ENCODE measurements at regions not wholly inside any gene's neighbourhood (a gene's known extent, or its start where the extent isn't known, plus 50 kb on each side); places are given as distances from the start of the nearest gene placed in this dataset.

DNA sequence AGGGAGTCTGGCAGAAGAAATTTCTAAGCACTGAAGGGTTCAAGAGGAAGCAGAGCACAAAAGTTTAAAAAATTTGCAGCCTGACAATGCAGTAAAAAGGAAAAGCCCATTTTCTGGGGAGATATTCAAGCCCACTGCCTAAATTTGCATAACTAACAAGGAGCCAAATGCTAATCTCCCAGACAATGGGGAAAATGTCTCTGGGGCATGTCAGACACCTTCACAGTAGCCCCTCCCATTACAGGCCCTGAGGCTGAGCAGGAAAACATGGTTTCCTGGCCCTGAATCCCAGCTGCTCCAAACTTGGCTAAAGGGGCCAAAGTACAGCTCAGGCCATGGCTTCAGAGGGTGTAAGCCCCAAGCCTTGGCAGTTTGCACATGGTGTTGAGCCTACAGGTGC lies 908.5 kb upstream of the MANEA start:
- H3K27me3 ChIP-seq (ENCODE audit: control insufficient read depth in 2 of 2, insufficient read depth in 2 of 2, low read length in 2 of 2), result no peaks in the 10 kb centered on the region
- no peaks in the 10 kb centered on the region for H4K20me1 ChIP-seq (replicated peaks; ENCODE audit: control insufficient read depth, extremely low read depth, insufficient read depth, low read length)
- ChIA-PET POLR2A (no interaction called here), CTCF (no interaction called here)
- H3K27ac ChIP-seq (ENCODE audit: insufficient read depth, low read depth, low read length), result no peak overlapping the region
- H3K36me3 ChIP-seq (ENCODE audit: control insufficient read depth in 2 of 2, extremely low read depth in 1 of 2, insufficient read depth in 2 of 2, low read length in 2 of 2), result no peaks in the 10 kb centered on the region
- FAIRE-seq (no peak), DNase-seq (ENCODE audit: low read depth, low spot score) (no peak)
- intact Hi-C loops (cut with micrococcal nuclease) (no loop called here), dilution Hi-C loops (cut with MboI; ENCODE audit: extremely low pct_ligation_motif_present, low sequenced_read_pairs) (no loop called here)
- TF ChIP-seq JUN (IDR thresholded peaks at IDR 0.05; ENCODE audit: borderline replicate concordance, insufficient read depth, insufficient read length, low read depth) (no peak), POLR2A (IDR thresholded peaks at IDR 0.05; ENCODE audit: low read depth, low read length) (no peak), POLR2AphosphoS5 (IDR thresholded peaks at IDR 0.05; ENCODE audit: insufficient read depth, low read depth, low read length) (no peak), GATA2 (IDR thresholded peaks at IDR 0.05; ENCODE audit: insufficient read depth, insufficient read length, low read depth, low read length) (no peak), MYC (IDR thresholded peaks at IDR 0.05; ENCODE audit: low read depth, low read length) (no peak)
- TF ChIP-seq, protein P1, sequence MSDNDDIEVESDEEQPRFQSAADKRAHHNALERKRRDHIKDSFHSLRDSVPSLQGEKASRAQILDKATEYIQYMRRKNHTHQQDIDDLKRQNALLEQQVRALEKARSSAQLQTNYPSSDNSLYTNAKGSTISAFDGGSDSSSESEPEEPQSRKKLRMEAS (IDR thresholded peaks at IDR 0.05; ENCODE audit: insufficient read depth, insufficient read length), result no peak
- no peak overlapping the region for H3K4me2 ChIP-seq (ENCODE audit: insufficient read depth, low read length)
- no peaks in the 10 kb centered on the region for H3K9me1 ChIP-seq (replicated peaks; ENCODE audit: control insufficient read depth, extremely low read depth, insufficient read depth, low read length)
- H3K4me1 ChIP-seq (ENCODE audit: control insufficient read depth, extremely low read depth, insufficient read depth, low read length), result no peaks in the 10 kb centered on the region
- H3K79me2 ChIP-seq (ENCODE audit: control insufficient read depth, insufficient read depth, low read length), result no peaks in the 10 kb centered on the region
- no TSS peak for BruUV-seq (replicated peaks)
- H3K4me3 ChIP-seq (replicated peaks in 1 of 3; ENCODE audit: insufficient read depth in 1 of 3, low read depth in 1 of 3, low read length in 3 of 3), result no peak overlapping the region
- no peak overlapping the region for H3K9ac ChIP-seq (replicated peaks; ENCODE audit: extremely low read depth, insufficient read depth, low read length)
- no peak overlapping the region for H2AFZ ChIP-seq (ENCODE audit: low read depth, low read length)
- no peaks in the 10 kb centered on the region for H3K9me3 ChIP-seq (replicated peaks; ENCODE audit: control insufficient read depth, insufficient read depth, low read length)

DNA sequence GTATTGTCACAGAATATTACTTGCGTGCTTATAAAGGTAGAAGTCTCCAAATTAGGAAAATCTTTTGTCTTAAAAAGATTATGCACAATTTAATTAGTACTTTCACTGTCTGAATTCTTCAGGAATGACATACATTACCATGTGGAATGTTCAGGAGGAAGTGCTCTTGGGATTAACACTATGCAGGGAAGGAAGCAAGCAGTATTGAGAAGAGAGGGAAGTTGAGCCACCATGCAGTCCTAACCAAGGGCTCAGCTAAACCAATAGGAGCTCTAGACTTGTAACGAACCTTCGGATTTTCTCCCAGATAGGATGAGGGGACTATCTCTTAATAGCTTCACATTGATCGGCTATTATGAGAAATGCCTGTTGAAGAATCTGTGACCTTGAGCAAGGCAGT lies 918.4 kb upstream of the MANEA start:
- POLR2A ChIA-PET, result no interaction called here
- intact Hi-C loops (cut with micrococcal nuclease) (no loop called here), dilution Hi-C loops (cut with MboI; ENCODE audit: extremely low pct_ligation_motif_present, low sequenced_read_pairs) (no loop called here)
- Histone ChIP-seq H3K36me3 (ENCODE audit: control insufficient read depth in 2 of 2, extremely low read depth in 1 of 2, insufficient read depth in 2 of 2, low read length in 2 of 2) (no peaks in the 10 kb centered on the region), H3K4me2 (ENCODE audit: insufficient read depth, low read length) (no peak overlapping the region), H3K79me2 (ENCODE audit: control insufficient read depth, insufficient read depth, low read length) (no peaks in the 10 kb centered on the region), H3K27ac (ENCODE audit: insufficient read depth, low read depth, low read length) (no peak overlapping the region), H3K4me3 (replicated peaks in 1 of 3; ENCODE audit: insufficient read depth in 1 of 3, low read depth in 1 of 3, low read length in 3 of 3) (no peak overlapping the region), H3K9me3 (replicated peaks; ENCODE audit: control insufficient read depth, insufficient read depth, low read length) (no peaks in the 10 kb centered on the region), H2AFZ (ENCODE audit: low read depth, low read length) (no peak overlapping the region), H3K27me3 (ENCODE audit: control insufficient read depth in 2 of 2, insufficient read depth in 2 of 2, low read length in 2 of 2) (no peaks in the 10 kb centered on the region), H3K9ac (replicated peaks; ENCODE audit: extremely low read depth, insufficient read depth, low read length) (no peak overlapping the region), H3K9me1 (replicated peaks; ENCODE audit: control insufficient read depth, extremely low read depth, insufficient read depth, low read length) (no peaks in the 10 kb centered on the region), H4K20me1 (replicated peaks; ENCODE audit: control insufficient read depth, extremely low read depth, insufficient read depth, low read length) (no peaks in the 10 kb centered on the region), H3K4me1 (ENCODE audit: control insufficient read depth, extremely low read depth, insufficient read depth, low read length) (no peaks in the 10 kb centered on the region)
- FAIRE-seq (no peak), DNase-seq (ENCODE audit: low read depth, low spot score) (no peak)
- no TSS peak for BruUV-seq (replicated peaks)
- CTCF ChIA-PET, result no interaction called here
- no peak for TF ChIP-seq POLR2A (IDR thresholded peaks at IDR 0.05; ENCODE audit: low read depth, low read length)
- no peak for TF ChIP-seq FOS (IDR thresholded peaks at IDR 0.05; ENCODE audit: borderline replicate concordance, insufficient read depth, low read length)
- no peak for TF ChIP-seq POLR2AphosphoS5 (IDR thresholded peaks at IDR 0.05; ENCODE audit: insufficient read depth, low read depth, low read length)
- TF ChIP-seq EZH2 (IDR thresholded peaks at IDR 0.05; ENCODE audit: borderline replicate concordance, low read depth, low read length, severe bottlenecking), result no peak
- TF ChIP-seq MYC (IDR thresholded peaks at IDR 0.05; ENCODE audit: low read depth, low read length), result no peak
